ENCODE measurements at regions not wholly inside any gene's neighbourhood (a gene's known extent, or its start where the extent isn't known, plus 50 kb on each side); places are given as distances from the start of the nearest gene placed in this dataset.

DNA sequence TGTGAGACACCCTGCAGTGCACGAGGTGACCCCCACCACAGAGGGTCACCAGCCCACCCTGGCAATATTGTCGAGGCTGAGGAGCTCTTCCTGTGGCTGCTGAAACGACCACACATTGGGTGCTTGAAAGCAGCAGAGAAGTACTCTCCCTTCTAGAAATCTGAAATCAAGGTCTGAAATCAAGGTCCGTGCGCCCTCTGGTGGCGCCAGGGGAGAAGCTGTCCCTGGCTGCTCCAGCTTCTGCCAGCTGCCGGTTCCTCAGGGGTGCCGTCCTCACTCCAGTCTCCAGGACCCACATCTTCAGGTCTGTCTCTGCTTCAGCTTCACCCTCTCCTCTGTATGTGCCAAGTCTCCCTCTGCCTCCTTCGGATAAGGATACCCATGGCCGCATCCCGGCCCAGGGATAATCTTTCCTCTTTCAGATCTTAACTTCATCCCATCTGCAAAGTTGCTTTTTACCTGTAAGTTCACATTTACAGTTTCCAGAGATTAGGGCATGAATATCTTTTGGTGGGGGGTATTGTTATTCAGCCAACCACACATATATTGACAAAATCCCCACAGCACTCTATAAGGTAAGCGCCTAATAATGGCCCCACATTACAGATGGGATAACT lies 108.3 kb upstream of the PHACTR3 start:
- peak; percentile 39 for DNase-seq (ENCODE audit: low read depth)

GRCh38 chr20:59498291-59498690 lies 106.0 kb upstream of the PHACTR3 start:
- DNase-seq (ENCODE audit: low read depth): no peak

DNA sequence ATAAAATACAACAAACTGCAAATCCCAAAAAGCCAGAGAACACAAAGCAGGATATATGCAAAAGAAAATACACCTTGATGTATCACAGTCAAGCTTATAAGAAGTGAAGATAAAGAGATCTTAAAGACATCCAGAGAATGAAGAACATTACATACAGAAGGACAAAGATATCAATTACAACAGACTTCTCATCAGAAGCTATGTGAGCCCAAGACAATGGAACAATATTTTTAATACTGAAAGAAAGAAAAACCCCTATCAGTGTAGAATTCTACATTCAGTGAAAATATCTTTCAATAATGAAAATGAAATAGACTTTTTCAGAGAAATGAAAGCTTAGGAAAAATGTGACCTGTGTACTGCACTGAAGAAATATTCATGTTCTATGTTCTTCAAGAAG lies 104.5 kb upstream of the PHACTR3 start:
- no peak for DNase-seq (ENCODE audit: low read depth)

DNA sequence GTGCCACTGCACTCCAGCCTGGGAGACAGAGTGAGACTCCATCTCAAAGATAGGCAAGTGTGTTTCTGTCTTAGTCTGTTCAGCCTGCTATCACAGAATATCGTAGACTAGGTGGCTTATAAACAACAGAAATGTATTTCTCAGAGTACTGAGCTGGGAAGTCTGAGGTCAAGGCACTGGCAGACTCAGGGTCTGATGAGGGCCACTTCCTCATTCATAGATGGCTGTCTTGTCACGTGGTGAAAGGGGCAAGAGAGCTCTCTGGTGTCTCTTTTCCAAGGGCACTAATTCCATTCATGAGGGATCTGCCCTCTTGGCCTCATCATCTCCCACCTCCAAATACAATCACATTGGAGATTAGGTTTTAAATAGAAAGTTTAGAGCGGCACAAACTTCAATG lies 95.6 kb upstream of the PHACTR3 start:
- no peak for DNase-seq (ENCODE audit: low read depth)

GRCh38 chr20:59512651-59513050 lies 91.7 kb upstream of the PHACTR3 start:
- DNase-seq (ENCODE audit: low read depth): no peak

- DNase-seq (ENCODE audit: low read depth): no peak
Observed at GRCh38 chr20:59514554-59514953, 89.8 kb upstream of the PHACTR3 start.

DNA sequence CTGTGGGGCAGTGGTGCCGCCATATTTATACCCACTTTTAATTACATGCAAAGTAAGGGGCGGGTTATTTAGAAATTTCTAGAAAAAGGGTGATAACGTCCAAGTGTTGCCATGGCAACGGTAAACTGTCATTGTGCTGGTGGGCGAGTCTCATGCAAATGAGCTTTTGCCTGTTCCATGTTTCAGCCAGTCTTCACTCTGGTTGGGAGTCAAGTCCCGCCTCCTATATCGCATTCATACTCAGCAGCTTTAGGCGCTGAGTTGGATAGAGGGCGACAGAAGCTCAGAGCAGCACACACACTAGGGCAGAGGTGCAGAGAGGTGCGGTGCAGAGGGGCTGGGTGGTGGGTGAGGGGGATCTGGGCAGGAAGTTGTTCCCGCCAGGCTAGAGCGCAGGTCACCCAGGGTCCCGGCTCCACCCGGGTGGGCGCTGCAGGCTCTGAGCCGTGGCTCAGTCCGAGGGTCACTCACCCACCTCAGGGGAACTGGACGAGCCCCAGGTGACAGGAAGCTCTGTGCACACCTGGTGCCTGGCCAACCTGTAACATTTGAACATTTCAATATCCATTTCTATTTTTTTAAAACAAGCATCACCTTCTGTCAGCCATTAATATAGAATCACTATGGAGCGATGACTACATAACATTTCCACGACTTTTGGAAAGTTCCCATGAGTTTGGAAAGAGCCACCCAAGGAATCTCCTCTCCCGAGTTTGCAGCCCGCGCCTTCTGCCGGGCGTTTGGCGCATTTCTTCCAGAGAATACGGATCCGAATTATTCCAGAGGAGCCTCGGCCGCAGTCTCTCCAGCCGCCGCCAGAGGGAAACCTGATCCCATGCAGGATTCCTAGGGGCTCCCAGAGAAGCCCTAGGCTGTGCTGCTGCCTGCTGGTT lies 89.1 kb upstream of the PHACTR3 start:
- DNase-seq (ENCODE audit: low read depth): no peak

GRCh38 chr20:59515906-59516209 lies 88.5 kb upstream of the PHACTR3 start:
- DNase-seq (ENCODE audit: low read depth): no peak

DNA sequence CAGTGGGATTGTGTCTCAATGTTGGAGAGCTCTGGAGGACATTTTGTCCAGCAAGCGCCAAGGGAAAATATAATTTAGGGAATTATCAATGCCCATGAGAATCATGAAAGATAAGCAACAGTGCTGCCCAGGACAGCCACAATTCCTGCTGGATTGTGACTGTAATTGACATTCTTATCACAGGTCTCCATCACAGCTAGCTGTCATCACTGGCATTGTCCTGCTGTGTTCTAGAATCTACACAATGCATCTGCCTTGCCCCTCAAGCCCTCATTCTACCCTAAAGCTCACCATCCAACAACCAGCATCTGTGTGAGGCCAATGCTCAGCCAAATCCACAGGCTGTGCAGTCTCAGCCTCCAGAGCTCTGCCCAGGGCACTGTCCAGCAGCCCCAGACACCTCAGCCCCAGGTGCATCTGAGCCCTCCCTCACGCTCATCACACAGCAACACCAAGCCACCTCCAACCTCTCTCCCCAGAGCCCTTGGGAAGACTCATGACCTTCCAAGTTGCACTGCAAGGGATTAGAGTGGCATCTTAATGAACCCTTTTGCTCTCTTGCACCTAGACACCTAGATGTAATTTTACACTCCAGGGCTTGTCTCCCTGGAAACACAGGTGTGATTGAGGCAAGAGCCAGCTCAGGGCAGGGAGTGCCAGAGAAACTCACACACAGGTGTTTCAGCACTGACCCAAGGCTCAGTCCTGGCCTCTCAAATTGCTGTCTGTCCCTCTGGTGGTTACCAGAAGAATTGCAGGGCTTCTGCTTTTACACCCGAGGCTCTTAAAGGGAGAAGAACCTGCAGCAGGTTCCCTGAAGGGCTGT lies 85.2 kb upstream of the PHACTR3 start:
- DNase-seq (ENCODE audit: low read depth): peak; percentile 9

GRCh38 chr20:59519707-59520014 lies 84.7 kb upstream of the PHACTR3 start:
- no peak for DNase-seq (ENCODE audit: low read depth)

DNA sequence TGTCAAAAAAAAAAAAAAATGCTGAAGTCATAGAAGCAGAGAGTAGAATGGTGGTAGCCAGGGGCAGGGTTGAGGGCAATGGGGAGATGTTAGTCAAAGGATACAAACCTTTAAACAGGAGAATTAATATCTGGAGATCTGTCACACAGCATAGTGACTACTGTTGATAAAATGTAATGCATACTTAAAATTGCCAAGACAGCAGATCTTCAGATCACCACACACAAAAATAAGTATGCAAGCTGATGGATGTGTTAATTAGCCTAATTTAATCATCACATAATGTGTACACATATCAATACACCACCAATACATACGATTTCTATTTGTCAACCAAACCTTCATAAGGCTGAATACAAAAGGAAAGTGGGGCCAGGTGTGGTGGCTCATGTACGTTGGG lies 83.5 kb upstream of the PHACTR3 start:
- no peak for DNase-seq (ENCODE audit: low read depth)

- DNase-seq (ENCODE audit: low read depth): no peak
Observed at GRCh38 chr20:59525500-59526241, 78.7 kb upstream of the PHACTR3 start.

- DNase-seq (ENCODE audit: low read depth): no peak
Observed at GRCh38 chr20:59526242-59527225, 77.8 kb upstream of the PHACTR3 start.

GRCh38 chr20:59530782-59531181 lies 73.6 kb upstream of the PHACTR3 start:
- no peak for DNase-seq (ENCODE audit: low read depth)

- no peak for DNase-seq (ENCODE audit: low read depth)
Observed at GRCh38 chr20:59537991-59538390, 66.3 kb upstream of the PHACTR3 start.

- DNase-seq (ENCODE audit: low read depth): no peak
Observed at GRCh38 chr20:59547596-59547995, 56.7 kb upstream of the PHACTR3 start.

Data from stimulated activated CD4-positive, alpha-beta T cell treated with anti-CD3 and anti-CD28 coated beads, Interleukin-2, amount 100 ng/mL, for 4 hours (primary cell).